Progenitor cell of endocrine pancreas (in vitro differentiated cells): ENCODE measurements at regions not wholly inside any gene's neighbourhood (a gene's known extent, or its start where the extent isn't known, plus 50 kb on each side); places are given as distances from the start of the nearest gene placed in this dataset.

Experiments used
- DNase-seq: peaks from one replicate; pipeline ENCODE4 v3.0.0; 2021; ENCODE audit warnings: low spot score; ENCODE audit not compliant: unreplicated experiment
- H3K27ac Mint-ChIP-seq: 2 replicates; pipeline ENCODE4 v1.8.0; 2021; ENCODE audit warnings: mild to moderate bottlenecking, moderate library complexity, mixed read lengths
- H3K27me3 Mint-ChIP-seq: 2 replicates; pipeline ENCODE4 v1.8.0; 2021; ENCODE audit warnings: mixed read lengths
- H3K36me3 Mint-ChIP-seq: 2 replicates; pipeline ENCODE4 v1.8.0; 2022; ENCODE audit warnings: mixed read lengths; ENCODE audit not compliant: insufficient read depth
- H3K4me1 Mint-ChIP-seq: 2 replicates; pipeline ENCODE4 v1.8.0; 2021; ENCODE audit warnings: low read depth, mixed read lengths
- H3K4me3 Mint-ChIP-seq: 2 replicates; pipeline ENCODE4 v1.8.0; 2021; ENCODE audit warnings: low read depth, mild to moderate bottlenecking, moderate library complexity, mixed read lengths
- H3K9me3 Mint-ChIP-seq: 2 replicates; pipeline ENCODE4 v1.8.0; 2021; ENCODE audit warnings: low read depth, mixed read lengths
- TF ChIP-seq, protein P1 (sequence below): fragments of 200-600 bp; sonication (generic); IDR thresholded peaks from one replicate; pipeline ENCODE4 v1.5.0; 2021; ENCODE audit warnings: antibody characterized with exemption, mild to moderate bottlenecking; ENCODE audit not compliant: unreplicated experiment

DNA sequence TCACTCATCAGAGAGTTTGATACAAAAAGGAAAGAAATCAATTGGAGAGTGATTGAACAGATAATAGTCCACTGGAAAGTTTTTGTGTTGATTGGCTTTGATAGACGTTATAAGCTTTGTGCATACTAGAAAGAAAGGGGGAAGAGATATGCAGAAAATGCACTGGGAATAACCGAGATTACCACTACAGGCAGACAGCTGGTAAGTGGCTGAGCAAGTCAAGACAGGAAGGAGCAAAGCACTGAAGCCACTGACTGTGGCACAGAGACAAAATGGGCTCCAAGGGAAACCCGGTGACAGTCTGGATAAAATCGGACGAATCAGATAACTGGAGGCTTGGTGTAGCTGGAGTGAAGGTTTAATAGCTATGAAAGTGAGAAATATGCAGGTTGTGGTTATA is 209.0 kb downstream of the SIM1 start:
- TF ChIP-seq, protein P1, sequence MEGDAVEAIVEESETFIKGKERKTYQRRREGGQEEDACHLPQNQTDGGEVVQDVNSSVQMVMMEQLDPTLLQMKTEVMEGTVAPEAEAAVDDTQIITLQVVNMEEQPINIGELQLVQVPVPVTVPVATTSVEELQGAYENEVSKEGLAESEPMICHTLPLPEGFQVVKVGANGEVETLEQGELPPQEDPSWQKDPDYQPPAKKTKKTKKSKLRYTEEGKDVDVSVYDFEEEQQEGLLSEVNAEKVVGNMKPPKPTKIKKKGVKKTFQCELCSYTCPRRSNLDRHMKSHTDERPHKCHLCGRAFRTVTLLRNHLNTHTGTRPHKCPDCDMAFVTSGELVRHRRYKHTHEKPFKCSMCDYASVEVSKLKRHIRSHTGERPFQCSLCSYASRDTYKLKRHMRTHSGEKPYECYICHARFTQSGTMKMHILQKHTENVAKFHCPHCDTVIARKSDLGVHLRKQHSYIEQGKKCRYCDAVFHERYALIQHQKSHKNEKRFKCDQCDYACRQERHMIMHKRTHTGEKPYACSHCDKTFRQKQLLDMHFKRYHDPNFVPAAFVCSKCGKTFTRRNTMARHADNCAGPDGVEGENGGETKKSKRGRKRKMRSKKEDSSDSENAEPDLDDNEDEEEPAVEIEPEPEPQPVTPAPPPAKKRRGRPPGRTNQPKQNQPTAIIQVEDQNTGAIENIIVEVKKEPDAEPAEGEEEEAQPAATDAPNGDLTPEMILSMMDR: no peak
- Mint-ChIP-seq H3K9me3 (no peaks in the 10 kb centered on the region), H3K27me3 (no peaks in the 10 kb centered on the region), H3K4me3 (no peak overlapping the region), H3K27ac (no peak overlapping the region), H3K36me3 (no peaks in the 10 kb centered on the region), H3K4me1 (peaks cover 2% of the 10 kb centered on the region)
- DNase-seq: no peak

DNA sequence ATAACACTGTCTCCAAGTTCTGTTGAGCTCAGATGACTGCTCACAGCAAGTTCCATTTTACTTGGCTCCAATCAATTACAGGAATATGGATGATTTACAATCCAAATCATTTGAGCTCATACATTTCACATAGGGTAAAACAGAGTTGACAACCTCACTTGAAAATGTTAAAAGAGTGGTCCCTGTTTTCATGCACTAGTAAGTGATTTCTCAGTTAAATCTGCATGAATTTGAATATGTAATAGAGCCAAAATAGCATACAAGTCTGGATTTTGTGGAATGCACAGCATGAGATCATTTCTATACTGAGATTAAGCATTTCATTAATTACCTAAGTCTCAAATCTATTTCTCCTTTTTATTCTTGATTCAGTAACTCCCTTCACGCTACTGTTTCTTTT is 217.6 kb downstream of the SIM1 start:
- Mint-ChIP-seq H3K4me3 (no peak overlapping the region), H3K4me1 (peaks cover 17% of the 10 kb centered on the region), H3K9me3 (no peaks in the 10 kb centered on the region), H3K36me3 (no peaks in the 10 kb centered on the region), H3K27ac (no peak overlapping the region), H3K27me3 (no peaks in the 10 kb centered on the region)
- no peak for DNase-seq
- TF ChIP-seq, protein P1: no peak

DNA sequence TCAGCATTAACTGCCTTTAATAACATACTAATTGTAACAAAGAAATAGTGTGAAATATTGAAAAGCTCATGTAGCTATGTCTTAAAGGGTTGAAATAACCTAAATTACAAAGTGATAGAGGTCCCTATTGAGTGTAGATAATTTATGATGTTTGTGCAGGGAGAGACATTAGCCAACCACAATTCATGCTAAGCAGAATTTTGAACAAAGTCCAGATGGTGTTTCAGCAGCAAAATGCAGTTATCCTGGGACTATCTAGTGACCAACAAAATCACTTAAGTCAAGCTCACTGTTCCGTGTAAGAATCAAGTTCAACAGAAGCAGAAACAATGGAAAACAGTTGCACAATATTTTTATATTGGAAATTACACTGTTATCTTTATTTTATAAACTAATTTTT is 218.5 kb downstream of the SIM1 start:
- Mint-ChIP-seq H3K36me3 (no peaks in the 10 kb centered on the region), H3K9me3 (no peaks in the 10 kb centered on the region), H3K4me3 (no peak overlapping the region), H3K4me1 (peaks cover 17% of the 10 kb centered on the region), H3K27ac (no peak overlapping the region), H3K27me3 (no peaks in the 10 kb centered on the region)
- TF ChIP-seq, protein P1: no peak
- no peak for DNase-seq

DNA sequence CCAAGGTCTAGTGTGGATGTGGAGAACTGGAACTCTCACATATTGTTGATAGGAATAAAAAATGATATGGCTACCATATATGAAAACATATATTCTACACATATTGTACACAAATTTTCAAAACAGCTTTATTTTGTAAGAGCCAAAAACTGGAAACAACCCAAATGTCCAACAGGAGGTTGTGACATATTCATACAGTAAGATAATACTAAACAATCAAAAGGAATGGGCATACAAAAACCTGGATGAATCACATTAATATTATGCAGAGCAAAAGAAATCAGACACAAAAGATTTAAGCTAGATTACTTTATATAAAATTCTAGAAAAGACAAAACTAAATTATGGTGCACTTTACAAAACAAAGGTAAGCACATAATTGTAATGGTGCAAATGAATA is 223.9 kb downstream of the SIM1 start:
- Mint-ChIP-seq H3K9me3 (no peaks in the 10 kb centered on the region), H3K36me3 (no peaks in the 10 kb centered on the region), H3K27me3 (no peaks in the 10 kb centered on the region), H3K27ac (no peak overlapping the region), H3K4me1 (peaks cover 22% of the 10 kb centered on the region), H3K4me3 (no peak overlapping the region)
- no peak for DNase-seq
- TF ChIP-seq, protein P1: no peak

DNA sequence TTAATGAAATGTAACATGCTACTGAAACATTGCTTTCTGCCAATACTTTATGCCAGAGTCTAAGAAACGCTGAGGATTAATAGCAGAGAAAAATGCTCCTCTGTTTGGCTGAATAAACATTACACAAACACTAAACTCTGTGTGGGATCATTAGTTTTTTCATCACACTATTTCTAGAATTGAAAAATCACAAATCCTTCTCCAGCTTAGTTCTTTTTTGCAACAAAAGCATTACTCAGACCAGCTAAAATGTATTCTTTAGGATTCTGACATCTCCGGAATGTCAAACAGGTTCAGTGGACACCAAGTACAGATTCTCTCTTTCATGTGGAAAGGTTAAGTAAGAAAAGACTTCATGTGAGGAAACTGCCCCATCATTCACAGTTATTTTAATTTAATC is 226.9 kb downstream of the SIM1 start:
- DNase-seq: no peak
- Mint-ChIP-seq H3K4me1 (peaks cover 22% of the 10 kb centered on the region), H3K27ac (no peak overlapping the region), H3K9me3 (no peaks in the 10 kb centered on the region), H3K27me3 (no peaks in the 10 kb centered on the region), H3K36me3 (no peaks in the 10 kb centered on the region), H3K4me3 (no peak overlapping the region)
- TF ChIP-seq, protein P1: no peak

DNA sequence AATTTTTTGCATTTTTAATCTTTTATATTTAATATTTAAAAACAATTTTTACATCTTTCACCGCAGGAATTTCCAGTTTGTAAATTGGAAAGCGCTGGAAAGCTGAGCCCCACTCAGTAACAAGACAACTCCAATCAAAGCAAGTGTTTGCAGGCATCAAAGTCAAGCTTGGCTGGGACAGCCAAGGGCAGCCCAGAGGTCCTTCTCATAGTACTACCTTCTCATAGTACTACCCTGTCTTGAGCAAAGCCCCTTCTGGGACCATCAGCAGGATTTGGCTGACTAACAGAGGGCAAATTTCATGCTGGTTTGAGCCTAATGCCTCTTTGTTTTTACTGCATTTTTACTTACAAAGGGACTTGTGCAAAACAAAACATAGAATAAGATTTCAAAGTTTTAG is 228.3 kb downstream of the SIM1 start:
- no peaks in the 10 kb centered on the region for H3K27me3 Mint-ChIP-seq
- H3K4me1 Mint-ChIP-seq: peaks cover 26% of the 10 kb centered on the region
- H3K27ac Mint-ChIP-seq: no peak overlapping the region
- no peaks in the 10 kb centered on the region for H3K9me3 Mint-ChIP-seq
- TF ChIP-seq, protein P1: no peak
- no peak for DNase-seq
- no peak overlapping the region for H3K4me3 Mint-ChIP-seq
- no peaks in the 10 kb centered on the region for H3K36me3 Mint-ChIP-seq
